Stimulated activated CD4-positive, alpha-beta T cell treated with anti-CD3 and anti-CD28 coated beads, Interleukin-4, amount 100 ng/mL, for 4 hours (primary cell): ENCODE measurements at regions not wholly inside any gene's neighbourhood (a gene's known extent, or its start where the extent isn't known, plus 50 kb on each side); places are given as distances from the start of the nearest gene placed in this dataset.

Experiments
- DNase-seq, 2 experiments: peaks; one replicate each; pipeline ENCODE4 v3.0.0-alpha.2; 2020

- DNase-seq: no peak
These were observed 126.8 kb upstream of the SUCLG2 start for GRCh38 chr3:67781218-67781617.

- DNase-seq: no peak
These were observed 120.3 kb upstream of the SUCLG2 start for GRCh38 chr3:67774676-67775075.

- no peak for DNase-seq
These were observed 111.2 kb upstream of the SUCLG2 start for GRCh38 chr3:67765575-67765974.

GRCh38 chr3:67745296-67745695 lies 90.9 kb upstream of the SUCLG2 start:
- no peak for DNase-seq

- no peak for DNase-seq
These were observed 90.3 kb upstream of the SUCLG2 start for GRCh38 chr3:67744699-67745098.

- DNase-seq: no peak
These were observed 85.4 kb upstream of the SUCLG2 start for GRCh38 chr3:67739851-67740250.

GRCh38 chr3:67737906-67738865 lies 83.8 kb upstream of the SUCLG2 start:
- DNase-seq: no peak

- no peak for DNase-seq
These were observed 82.7 kb upstream of the SUCLG2 start for GRCh38 chr3:67737140-67737539.

- no peak for DNase-seq
These were observed 79.0 kb upstream of the SUCLG2 start for GRCh38 chr3:67733269-67733950.

GRCh38 chr3:67724434-67724833 lies 70.0 kb upstream of the SUCLG2 start:
- DNase-seq: no peak

GRCh38 chr3:67723863-67724262 lies 69.5 kb upstream of the SUCLG2 start:
- no peak for DNase-seq

GRCh38 chr3:67719333-67719732 lies 64.9 kb upstream of the SUCLG2 start:
- no peak for DNase-seq

- no peak for DNase-seq
These were observed 61.6 kb upstream of the SUCLG2 start for GRCh38 chr3:67715971-67716370.

GRCh38 chr3:67713764-67714469 lies 59.5 kb upstream of the SUCLG2 start:
- DNase-seq: no peak

- no peak for DNase-seq
These were observed 57.8 kb upstream of the SUCLG2 start for GRCh38 chr3:67712259-67712658.

GRCh38 chr3:67710396-67710795 lies 56.0 kb upstream of the SUCLG2 start:
- DNase-seq: no peak

GRCh38 chr3:67706934-67707333 lies 52.5 kb upstream of the SUCLG2 start:
- no peak for DNase-seq

- DNase-seq: no peak
These were observed 49.9 kb upstream of the SUCLG2 start for GRCh38 chr3:67704322-67704721.
